Spleen (tissue), 11 donors: ENCODE measurements at regions not wholly inside any gene's neighbourhood (a gene's known extent, or its start where the extent isn't known, plus 50 kb on each side); places are given as distances from the start of the nearest gene placed in this dataset.
"Not testable (repeated sequence)": the region's sequence is repeated elsewhere in the genome, so short reads cannot be mapped to it uniquely, and the experiment has no call there.

ENCODE experiments used
- DNase-seq: peaks from one replicate; pipeline ENCODE4 v3.0.0-alpha.2; 2020
- H3K27ac ChIP-seq, 8 donors: fragments of 200-600 bp; sonication (generic) in 7 of 8; 1 replicate in 4 of 8; 2 replicates in 4 of 8; pipeline versions ENCODE4 v1.5.0 to v1.8.0; 2016 to 2021; ENCODE audit warnings: inconsistent platforms in 4 of 8, mild to moderate bottlenecking in 4 of 8, moderate library complexity in 1 of 8
- H3K27me3 ChIP-seq, 7 donors: fragments of 200-600 bp; sonication (generic) in 6 of 7; replicated peaks in 1 of 7; 1 replicate in 4 of 7; 2 replicates in 3 of 7; pipeline versions ENCODE4 v1.5.0 to v1.8.0; 2016 to 2021; ENCODE audit warnings: inconsistent platforms in 3 of 7, mild to moderate bottlenecking in 1 of 7
- H3K36me3 ChIP-seq, 6 donors: fragments of 200-600 bp; sonication (generic) in 5 of 6; 1 replicate in 4 of 6; 2 replicates in 2 of 6; pipeline versions ENCODE4 v1.5.0 to v1.8.0; 2016 to 2021; ENCODE audit warnings: inconsistent platforms in 2 of 6
- H3K4me1 ChIP-seq, 6 donors: fragments of 200-600 bp; sonication (generic) in 5 of 6; 1 replicate in 3 of 6; 2 replicates in 3 of 6; pipeline versions ENCODE4 v1.5.0 to v1.8.0; 2016 to 2021; ENCODE audit warnings: inconsistent platforms in 3 of 6
- H3K4me3 ChIP-seq, 8 donors: fragments of 200-600 bp; sonication (generic) in 7 of 8; 1 replicate in 4 of 8; 2 replicates in 4 of 8; pipeline versions ENCODE4 v1.5.0 to v1.8.0; 2016 to 2021; ENCODE audit warnings: inconsistent platforms in 4 of 8, mild to moderate bottlenecking in 4 of 8, moderate library complexity in 2 of 8
- H3K9me3 ChIP-seq, 8 donors: fragments of 200-600 bp; sonication (generic) in 7 of 8; 1 replicate in 4 of 8; 2 replicates in 4 of 8; pipeline versions ENCODE4 v1.5.0 to v1.8.0; 2016 to 2021; ENCODE audit warnings: inconsistent platforms in 4 of 8
- CTCF ChIP-seq, 11 experiments: fragments of 200-600 bp in 7 of 11; fragments of 450-650 bp in 4 of 11; sonication (generic) in 4 of 11; IDR thresholded peaks in 8 of 11; conservative IDR thresholded peaks in 3 of 11; 1 replicate in 7 of 11; 2 replicates in 4 of 11; pipeline versions ENCODE4 v1.4.0 to v1.8.0; 2016 to 2021; ENCODE audit warnings: antibody characterized with exemption in 11 of 11, inconsistent platforms in 4 of 11, mild to moderate bottlenecking in 1 of 11
- POLR2A ChIP-seq, 3 donors: fragments of 450-650 bp; IDR thresholded peaks; one replicate each; pipeline ENCODE4 v1.5.1; 2017; ENCODE audit warnings: antibody characterized with exemption in 3 of 3, mild to moderate bottlenecking in 1 of 3
- POLR2AphosphoS5 ChIP-seq, 3 donors: sonication (generic); formaldehyde crosslinking; IDR thresholded peaks; one replicate each; pipeline ENCODE4 v1.5.1; 2017; ENCODE audit warnings: antibody characterized with exemption in 3 of 3
- WGBS, 5 donors: extraction: QIAGEN DNeasy Blood & Tissue Kit in 3 of 5; methylation state at CpG; one replicate each; pipeline versions ENCODE4 v1.1.5 to v1.1.7; 2013 to 2018; 5-methylcytosine and 5-hydroxymethylcytosine counted together
- intact Hi-C: fragments of 100-400 bp; cut with DNase I; formaldehyde crosslinking; loops from one replicate; pipeline ENCODE4 v1.15.0; 2023; ENCODE audit warnings: low total_unique reads
- donor health status: healthy with polysubstance abuse.
- donor health status: DM: no; HTN: no; CAD: no; lungs with moderate emphysema.
- donor health status: DM: no; HTN: no; CAD: no.
- donor health status: Bipolar disorder and iron deficiency.
- donor health status: healthy.
- donor health status: DM: no; HTN: no; CAD: no.
- donor health status: DM: yes; HTN: yes; CAD: no.

DNA sequence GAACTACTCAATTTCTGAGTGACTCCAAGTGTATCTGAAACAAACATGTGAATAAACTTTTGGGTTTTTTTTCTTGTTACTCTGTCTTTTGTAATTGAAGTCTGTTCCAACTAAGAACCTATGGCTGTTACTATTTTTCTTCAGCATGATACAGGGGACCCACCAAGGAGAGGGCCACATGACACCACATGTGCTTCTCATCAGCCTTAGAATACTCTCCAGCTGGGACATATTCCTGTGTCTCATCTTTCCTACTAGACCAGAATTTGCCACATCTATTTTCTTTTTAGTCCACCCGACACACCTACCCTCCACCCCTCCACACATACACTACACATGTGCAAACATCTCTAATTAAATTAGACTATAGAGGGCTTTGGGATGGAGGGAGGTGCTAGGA lies 191.7 kb upstream of the NDUFV2 start:
- no peaks in the 10 kb centered on the region for H3K27me3 ChIP-seq
- intact Hi-C loops: no loop called here
- peaks cover 0 to 29% (median 3%) of the 10 kb centered on the region in 6 donors for H3K4me1 ChIP-seq
- peak overlapping the region in 6 of 8 donors; percentile 33 to 90 (median 79) for H3K27ac ChIP-seq
- TF ChIP-seq POLR2AphosphoS5 (IDR thresholded peaks at IDR 0.05): no peak
- no peak for DNase-seq
- no peaks in the 10 kb centered on the region for H3K36me3 ChIP-seq
- H3K9me3 ChIP-seq: peaks cover 0 to 53% (median 17%) of the 10 kb centered on the region in 8 donors
- no peak overlapping the region for H3K4me3 ChIP-seq
- 86 to 94% (median 92%) methylated on average over 1 of the region's 1 CpG for WGBS, 5 donors

DNA sequence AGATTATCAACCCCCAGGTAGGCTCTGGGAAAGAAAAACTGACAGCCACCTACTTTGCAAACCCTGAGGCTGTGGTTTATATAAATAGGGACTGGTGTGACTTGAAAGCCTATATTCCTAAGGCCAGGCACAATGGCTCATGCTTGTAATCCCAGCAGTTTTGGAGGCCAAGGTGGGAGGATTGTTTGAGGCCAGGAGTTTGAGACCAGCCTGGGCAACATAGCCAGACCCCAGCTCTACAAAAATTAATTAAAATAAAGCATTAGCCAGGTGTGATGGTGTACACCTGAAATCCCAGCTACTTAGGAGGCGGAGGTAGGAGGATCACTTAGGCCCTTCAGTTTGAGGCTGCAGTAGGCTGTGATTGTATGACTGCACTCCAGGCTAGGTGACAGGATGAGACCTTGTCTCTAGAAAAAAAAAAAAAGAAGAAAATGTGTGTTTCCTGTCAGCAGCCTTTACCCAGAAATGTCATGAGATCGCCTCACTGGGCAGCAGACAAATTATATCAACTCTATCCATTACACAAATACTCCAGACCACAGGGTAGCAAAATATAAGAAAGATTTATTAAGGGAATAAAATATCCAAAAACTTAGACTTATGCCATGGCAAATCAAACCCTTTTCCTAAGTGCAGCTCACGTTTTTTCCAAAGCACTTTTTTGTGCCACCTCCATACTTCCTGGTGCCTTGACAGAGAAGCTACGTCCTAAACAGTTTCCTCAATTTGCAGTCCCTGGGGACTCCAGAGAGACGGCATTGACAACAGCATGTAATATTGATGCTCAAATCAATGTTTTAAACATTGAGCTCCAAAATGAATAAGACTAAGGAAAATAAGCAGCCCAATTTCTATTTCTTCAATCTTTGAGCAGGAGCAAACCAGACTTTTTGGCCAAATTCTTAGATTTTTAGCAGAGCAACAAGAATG lies 190.8 kb upstream of the NDUFV2 start:
- H3K27ac ChIP-seq: peak overlapping the region; percentile 6 to 90 (median 74)
- DNase-seq: no peak
- WGBS, 5 donors: 53 to 68% (median 60%) methylated on average over 5 of the region's 5 CpGs

GRCh38 chr18:8912348-8913326 lies 189.9 kb upstream of the NDUFV2 start:
- Histone ChIP-seq H3K36me3 (no peaks in the 10 kb centered on the region), H3K9me3 (peaks cover 0 to 44% (median 17%) of the 10 kb centered on the region in 8 donors), H3K4me1 (peaks cover 0 to 29% (median 3%) of the 10 kb centered on the region in 6 donors), H3K4me3 (no peak overlapping the region), H3K27ac (peak overlapping the region; percentile 22 to 90 (median 74)), H3K27me3 (no peaks in the 10 kb centered on the region)
- WGBS, 5 donors: 60 to 78% (median 66%) methylated on average over 17 of the region's 17 CpGs
- peak; percentile 79 for DNase-seq
- intact Hi-C loops: no loop called here
- TF ChIP-seq POLR2A (IDR thresholded peaks at IDR 0.05) (no peak), POLR2AphosphoS5 (IDR thresholded peaks at IDR 0.05) (peak in 2 of 3 donors; percentile 32 to 39)

More for the DNA sequence above, 190.8 kb upstream of the NDUFV2 start:
- Histone ChIP-seq H3K4me3 (no peak overlapping the region), H3K36me3 (no peaks in the 10 kb centered on the region), H3K4me1 (peaks cover 0 to 29% (median 3%) of the 10 kb centered on the region in 6 donors), H3K27me3 (no peaks in the 10 kb centered on the region), H3K9me3 (peaks cover 0 to 44% (median 17%) of the 10 kb centered on the region in 8 donors)
- intact Hi-C loops: no loop called here
- no peak for TF ChIP-seq CTCF (IDR thresholded peaks at IDR 0.05 in 8 of 11, conservative IDR thresholded peaks at IDR 0.05 in 3 of 11)
- no peak for TF ChIP-seq POLR2AphosphoS5 (IDR thresholded peaks at IDR 0.05)
- TF ChIP-seq POLR2A (IDR thresholded peaks at IDR 0.05): no peak

GRCh38 chr18:8913606-8914403 lies 188.7 kb upstream of the NDUFV2 start:
- DNase-seq, intact Hi-C loops, H3K27me3 ChIP-seq, H3K4me3 ChIP-seq, H3K36me3 ChIP-seq: not testable (repeated sequence)
- Histone ChIP-seq H3K27ac (peak overlapping the region in 3 of 8 donors; percentile 83 to 90 (median 85)), H3K4me1 (peaks cover 0 to 29% (median 3%) of the 10 kb centered on the region in 6 donors), H3K9me3 (peaks cover 0 to 33% (median 12%) of the 10 kb centered on the region in 8 donors)
- WGBS, 5 donors: 83 to 90% (median 87%) methylated on average over 14 of the region's 14 CpGs

- 85 to 99% (median 96%) methylated on average over 4 of the region's 4 CpGs for WGBS, 5 donors
- H3K4me3 ChIP-seq, H3K36me3 ChIP-seq, H3K27me3 ChIP-seq, intact Hi-C loops, DNase-seq: not testable (repeated sequence)
- H3K27ac ChIP-seq: peak overlapping the region in 1 of 8 donors; percentile 90
- peaks cover 0 to 25% (median 8%) of the 10 kb centered on the region in 8 donors for H3K9me3 ChIP-seq
- peaks cover 0 to 29% (median 3%) of the 10 kb centered on the region in 6 donors for H3K4me1 ChIP-seq
These were observed 187.9 kb upstream of the NDUFV2 start for GRCh38 chr18:8914404-8915264.

GRCh38 chr18:8920856-8921787 lies 181.4 kb upstream of the NDUFV2 start:
- H3K4me1 ChIP-seq, intact Hi-C loops, H3K9me3 ChIP-seq, H3K36me3 ChIP-seq, H3K27ac ChIP-seq, DNase-seq, H3K27me3 ChIP-seq, H3K4me3 ChIP-seq: not testable (repeated sequence)
- 80 to 92% (median 90%) methylated on average over 7 of the region's 7 CpGs for WGBS, 5 donors
